ENCODE measurements at regions not wholly inside any gene's neighbourhood (a gene's known extent, or its start where the extent isn't known, plus 50 kb on each side); places are given as distances from the start of the nearest gene placed in this dataset.

DNA sequence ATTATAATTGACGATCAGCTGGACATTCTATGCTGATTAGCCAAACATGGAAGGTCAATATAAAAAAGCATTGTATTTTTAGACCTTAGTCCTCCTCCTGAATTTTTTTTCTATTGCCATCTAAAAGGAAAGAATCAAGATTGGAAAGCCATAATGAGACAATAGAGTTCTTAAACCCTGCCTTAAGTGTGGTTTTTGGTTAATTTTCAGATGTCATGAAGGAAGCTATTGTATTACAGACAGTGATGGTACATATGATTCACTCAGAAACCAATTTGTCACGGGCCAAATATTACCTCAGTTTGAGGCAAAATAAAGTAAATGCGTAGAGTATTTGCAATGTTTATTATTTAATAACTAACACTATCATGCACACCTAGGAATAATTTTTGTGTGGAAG lies 1164.0 kb upstream of the RAG2 start:
- no peak for DNase-seq (ENCODE audit: low spot score)

DNA sequence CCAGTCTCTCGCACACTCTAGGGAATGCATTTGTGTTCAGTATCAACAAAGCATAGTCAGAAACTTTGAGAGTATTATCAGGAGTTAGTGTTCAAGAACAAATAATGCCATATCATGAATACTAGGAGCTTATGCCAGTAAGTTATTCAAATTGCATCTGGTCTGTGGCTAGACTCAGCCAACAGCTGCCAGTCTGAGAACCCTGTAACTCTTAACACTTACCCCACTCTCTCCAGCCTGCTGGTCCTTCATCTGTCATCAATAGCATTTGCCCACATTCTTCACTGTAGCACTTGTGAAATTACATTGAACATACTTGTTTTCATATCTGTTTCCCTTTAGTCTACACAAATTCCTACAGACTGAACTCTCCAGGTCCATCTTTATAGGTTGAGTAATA lies 1157.5 kb upstream of the RAG2 start:
- no peak for DNase-seq (ENCODE audit: low spot score)

DNA sequence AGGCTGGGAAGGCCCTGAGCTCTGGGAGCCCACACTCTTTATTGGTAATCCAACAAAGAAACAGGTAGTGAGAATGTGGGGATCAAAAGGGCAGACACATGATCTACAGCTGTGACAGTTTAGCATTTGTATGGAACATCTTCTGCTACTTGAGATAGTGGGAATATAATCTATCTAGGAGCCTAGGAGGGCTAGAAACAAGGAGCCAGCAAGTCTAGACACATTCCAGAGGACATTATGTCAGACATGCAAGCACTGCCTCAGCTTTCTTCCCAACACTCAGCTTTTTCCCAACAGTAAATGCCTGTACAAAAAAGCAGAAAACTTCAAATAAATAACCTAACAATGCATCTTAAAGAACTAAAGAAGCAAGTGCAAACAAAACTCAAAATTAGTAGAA lies 1150.6 kb upstream of the RAG2 start:
- DNase-seq (ENCODE audit: low spot score) = no peak

DNA sequence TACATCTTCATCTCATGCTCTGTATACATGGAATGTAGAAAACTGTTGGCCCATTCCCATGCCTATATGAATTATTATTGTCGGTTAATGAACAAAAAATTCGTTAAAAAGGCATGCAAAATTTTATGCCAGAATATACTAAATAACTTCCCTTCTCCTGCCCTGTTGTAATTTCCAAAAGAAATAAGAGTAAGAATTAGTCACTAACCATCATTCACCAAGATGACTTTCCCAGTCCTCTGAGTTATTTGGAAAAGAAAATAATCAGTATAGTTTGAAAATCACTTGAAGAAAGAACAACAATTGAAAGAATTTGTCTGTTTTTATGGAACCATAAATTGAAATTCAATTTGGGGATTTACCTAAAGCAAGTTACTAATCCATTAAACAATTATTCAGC lies 1149.1 kb upstream of the RAG2 start:
- DNase-seq (ENCODE audit: low spot score) = no peak

DNA sequence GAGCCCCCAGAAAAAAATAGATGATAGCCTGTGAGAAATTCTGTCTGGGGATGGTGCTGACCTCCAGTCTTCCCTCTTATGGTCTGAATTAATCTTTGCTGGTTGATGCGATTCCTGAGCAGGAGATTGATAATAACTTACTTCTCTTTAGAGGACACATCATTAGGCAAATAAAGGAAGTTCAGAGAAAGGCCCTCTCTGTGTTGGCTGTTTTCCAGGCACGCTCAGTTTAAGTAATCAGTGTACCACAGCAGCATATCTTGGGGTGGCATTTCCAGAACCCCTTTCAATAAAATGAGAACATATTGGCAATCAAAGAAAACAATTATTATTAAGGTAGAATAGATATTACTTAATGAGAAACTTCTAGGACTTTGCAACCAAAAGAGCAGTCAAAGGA lies 1129.3 kb upstream of the RAG2 start:
- DNase-seq (ENCODE audit: low spot score) = no peak

DNA sequence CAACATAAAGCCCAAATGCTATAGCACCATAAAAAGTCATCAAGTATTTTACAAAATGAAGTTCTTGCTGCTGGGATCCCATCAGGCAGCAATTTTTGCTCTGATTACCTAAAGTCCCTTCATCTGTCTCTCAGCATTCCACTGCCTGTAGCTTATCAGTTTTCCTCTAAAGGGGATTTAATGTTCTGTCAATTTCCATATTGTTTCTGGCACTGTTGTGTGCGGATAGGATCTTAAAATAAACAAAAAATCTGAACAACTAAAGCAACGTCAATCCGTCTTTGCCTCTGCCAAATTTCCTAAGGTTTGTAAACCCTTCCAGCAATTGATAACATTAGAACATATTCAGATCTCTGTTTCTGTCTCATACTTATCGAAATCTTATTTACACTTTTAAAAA lies 1126.3 kb upstream of the RAG2 start:
- DNase-seq (ENCODE audit: low spot score) = no peak

DNA sequence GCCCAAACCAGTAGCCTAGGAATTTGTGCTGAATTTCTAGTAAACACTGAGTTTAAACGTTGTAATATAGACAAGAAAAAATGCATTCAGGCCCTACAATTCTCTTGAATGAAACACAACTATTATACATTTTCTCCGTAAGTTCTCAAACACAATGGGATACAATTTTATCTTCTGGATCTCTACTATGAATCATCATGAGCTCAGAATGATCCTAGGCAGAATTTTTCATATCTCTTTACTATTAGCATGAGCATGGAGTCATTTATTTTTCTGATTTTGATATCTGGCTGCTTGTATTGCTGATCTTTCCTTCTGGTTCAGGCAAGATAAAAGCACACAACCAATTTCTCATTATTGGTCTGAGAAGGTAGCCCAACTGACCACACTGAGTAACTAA lies 1123.4 kb upstream of the RAG2 start:
- no peak for DNase-seq (ENCODE audit: low spot score)

DNA sequence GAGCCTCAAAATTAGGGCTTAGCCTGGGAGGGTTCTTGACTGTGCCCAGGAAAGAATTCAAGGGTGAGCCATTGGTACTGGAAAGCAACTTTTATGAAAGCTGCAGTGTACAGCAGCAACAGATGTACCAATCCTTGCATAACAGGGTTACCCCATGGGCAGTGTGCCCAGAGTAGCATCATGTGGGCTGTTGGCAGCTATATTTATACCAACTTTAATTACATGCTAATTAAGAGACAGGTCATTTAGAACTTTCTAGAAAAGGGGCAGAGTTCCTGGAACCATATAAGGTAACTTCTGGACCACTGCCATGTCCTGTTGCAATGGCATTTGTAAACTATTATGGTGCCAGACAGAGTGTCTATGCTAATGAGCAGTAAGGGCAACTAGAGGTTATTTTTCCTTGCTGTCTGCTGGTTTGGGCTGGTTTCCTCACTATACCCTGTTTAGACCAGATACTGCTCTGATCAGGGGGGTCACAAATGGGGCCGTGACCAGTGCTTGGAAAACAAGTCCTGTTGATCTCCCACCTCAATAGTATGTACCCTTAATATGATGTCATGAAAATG lies 1120.5 kb upstream of the RAG2 start:
- no peak for DNase-seq (ENCODE audit: low spot score)

DNA sequence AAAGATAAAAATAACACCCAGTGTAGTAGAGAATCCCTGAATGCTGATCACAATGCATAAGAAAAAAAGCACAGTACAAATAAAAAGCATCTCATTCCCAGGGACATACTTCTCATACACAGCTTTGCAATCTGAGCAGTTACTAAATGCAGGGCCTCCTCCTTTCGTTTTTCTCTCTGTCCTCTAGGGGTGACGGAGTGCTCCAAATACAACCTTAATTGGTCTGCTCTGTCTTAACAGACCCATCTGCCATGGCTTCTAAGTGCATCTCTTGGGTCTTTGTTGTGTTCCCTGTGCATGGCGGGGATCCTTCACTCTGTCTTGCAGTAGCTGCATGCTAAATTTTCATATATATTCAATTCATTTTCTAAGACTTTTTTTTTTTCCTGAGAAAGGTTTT lies 1114.2 kb upstream of the RAG2 start:
- DNase-seq (ENCODE audit: low spot score) = peak; percentile 20

DNA sequence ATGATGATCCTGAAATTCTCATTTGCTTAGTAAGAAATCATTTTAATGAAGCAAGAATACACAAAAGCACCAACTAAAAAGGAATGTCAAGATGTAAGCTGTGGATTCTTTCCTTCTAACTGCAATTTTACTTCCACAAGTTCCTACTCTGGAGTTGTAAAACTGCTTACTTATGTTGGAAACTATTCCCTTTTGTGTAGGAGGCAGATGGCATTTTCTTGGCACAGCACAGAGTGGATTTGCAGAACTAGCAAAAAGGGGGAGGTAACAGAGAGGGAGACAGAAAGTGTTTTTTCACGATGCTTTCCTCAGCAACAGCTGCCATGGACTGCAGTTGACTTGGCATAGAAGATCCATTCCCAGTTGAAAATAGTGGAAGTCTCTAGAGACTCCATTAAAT lies 1112.0 kb upstream of the RAG2 start:
- DNase-seq (ENCODE audit: low spot score) = no peak

DNA sequence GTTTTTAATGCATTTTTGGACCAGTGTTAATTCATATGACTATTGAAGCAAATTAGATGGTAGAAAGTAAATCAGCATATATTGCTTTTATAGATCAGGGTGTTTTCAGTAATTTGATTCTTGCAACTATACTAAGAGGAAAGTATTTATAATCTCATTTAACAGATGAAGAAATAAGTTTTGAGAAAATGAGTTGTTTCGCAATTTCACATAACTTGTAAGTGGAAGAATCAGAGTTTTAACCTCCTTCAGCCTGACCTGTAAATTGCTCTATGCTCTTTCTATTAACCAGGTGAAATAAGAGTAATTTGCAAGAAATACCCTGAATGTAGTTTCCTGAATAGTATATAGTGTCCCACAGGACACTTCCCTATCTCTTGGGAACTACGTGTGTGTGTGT lies 1106.8 kb upstream of the RAG2 start:
- no peak for DNase-seq (ENCODE audit: low spot score)

DNA sequence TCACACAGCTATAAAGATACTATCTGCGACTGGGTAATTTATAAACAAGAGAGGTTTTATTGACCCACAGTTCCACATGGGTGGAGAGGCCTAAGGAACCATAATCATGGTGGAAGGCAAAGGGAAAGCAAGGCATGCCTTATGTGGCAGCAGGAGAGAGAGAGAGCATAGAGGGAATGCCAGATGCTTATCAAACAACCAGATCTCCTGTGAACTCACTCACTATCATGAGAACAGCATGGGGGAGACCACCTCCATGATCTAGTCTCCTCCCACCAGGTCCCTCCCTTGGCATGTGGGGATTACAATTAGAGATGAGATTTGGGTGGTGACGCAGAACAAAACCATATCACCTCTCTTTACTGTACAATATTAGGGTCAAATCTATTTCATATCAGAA lies 1101.6 kb upstream of the RAG2 start:
- no peak for DNase-seq (ENCODE audit: low spot score)

DNA sequence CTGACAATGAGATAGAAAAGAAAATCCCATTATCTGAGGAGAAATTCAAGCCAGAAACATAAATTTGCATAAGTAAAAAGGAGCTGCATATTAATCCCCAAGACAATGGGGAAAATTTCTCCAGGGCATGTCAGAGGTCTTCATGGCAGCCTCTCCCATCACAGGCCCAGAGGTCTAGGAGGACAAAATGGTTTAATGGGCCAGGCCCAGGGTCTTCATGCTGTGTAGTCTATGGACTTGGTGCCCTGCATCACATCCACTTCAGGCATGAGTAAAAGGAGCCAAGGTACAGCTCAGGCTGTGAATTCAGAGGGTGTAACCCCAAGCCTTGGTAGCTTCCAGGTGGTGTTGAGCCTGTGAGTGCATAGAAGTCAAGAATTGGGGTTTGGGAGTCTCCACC lies 1097.2 kb upstream of the RAG2 start:
- no peak for DNase-seq (ENCODE audit: low spot score)

DNA sequence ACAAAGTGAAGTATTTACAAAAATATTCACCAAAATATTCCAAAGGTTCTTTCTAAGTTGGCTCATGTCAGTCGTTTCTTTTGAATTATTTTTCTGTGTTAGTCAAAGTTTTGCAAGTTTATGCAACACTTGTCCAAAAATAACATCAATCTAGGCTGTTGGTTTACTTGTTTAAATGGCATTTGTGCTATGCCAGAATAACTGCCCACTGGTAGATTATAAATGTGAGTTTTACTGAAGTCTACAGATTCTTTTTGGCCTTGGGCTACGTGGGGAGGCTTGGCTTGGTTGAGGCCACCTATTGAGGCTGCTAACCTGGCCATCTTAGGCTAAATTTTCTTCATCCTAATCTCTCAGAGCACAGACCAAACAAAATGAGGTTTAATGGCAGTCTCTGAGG lies 1091.9 kb upstream of the RAG2 start:
- no peak for DNase-seq (ENCODE audit: low spot score)

DNA sequence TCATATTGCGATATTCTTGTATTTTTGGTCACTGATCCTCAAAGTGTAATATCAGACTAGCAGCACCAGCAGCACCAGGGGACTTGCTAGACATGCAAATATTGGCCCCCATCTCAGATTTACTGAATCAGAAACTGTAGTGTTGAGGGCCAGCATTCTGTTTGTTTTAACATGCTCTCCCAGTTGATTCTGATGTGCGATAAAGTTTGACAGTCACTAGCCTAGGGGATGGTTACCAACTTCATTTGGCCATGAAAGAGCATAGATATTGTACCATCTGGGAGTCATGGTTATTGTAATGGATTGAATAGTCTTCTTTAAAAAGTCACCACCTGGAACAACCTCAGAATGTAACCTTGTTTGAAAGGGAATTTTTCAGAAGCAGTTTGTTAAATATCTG lies 1090.4 kb upstream of the RAG2 start:
- no peak for DNase-seq (ENCODE audit: low spot score)

DNA sequence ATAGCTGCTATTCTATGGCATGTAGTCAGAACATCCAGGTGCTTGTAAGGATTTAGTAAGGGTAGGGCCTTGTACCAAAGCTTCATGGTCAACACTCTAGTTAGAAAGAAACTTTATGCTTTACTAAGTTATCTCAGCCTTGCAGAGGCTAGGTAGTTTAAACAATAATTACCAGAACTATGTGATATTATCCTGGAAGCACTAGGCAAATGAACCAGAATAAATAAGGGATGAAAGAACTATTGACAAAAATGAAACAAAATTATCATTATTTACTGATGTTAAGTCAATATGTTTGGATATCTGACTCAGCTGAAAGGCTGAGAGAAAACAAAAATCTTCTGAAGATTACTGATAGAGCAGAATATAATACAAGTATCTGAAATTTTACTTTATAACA lies 1089.1 kb upstream of the RAG2 start:
- DNase-seq (ENCODE audit: low spot score) = no peak

DNA sequence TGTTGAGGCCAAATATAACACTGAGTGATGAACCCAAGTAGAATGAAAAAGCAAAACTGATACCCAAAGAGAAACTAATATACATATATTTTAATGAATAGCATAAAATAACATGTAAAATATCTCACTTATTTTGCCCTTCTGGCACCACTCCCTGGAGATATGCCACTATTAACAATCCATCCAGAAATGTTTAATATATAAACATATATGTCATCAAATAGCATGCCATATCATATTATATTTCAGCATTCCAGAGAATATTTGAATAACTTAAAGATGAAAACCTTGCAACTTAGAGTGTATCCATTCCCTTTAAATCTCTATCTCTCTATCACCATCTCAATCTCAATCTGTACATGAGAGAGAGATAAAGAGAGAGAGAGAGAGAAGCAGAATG lies 1073.3 kb upstream of the RAG2 start:
- no peak for DNase-seq (ENCODE audit: low spot score)

DNA sequence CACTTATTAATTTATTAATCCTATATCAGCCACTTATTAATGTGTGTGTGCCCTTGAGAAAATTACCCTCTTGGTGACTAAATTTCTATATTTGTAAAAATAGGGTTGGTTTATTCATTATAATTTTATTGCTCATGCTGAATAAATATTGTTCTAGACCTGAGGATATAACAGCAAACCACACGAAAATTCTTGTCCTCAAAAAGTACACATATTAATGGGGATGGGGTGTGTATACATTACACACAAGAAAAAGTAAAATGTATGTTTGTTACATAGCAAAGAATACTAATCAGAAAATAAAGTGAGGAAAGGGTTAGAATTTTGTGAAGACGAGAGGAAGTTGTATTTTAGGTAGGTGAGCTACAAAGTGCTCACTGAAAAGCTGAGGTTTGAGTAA lies 1068.9 kb upstream of the RAG2 start:
- DNase-seq (ENCODE audit: low spot score) = no peak

DNA sequence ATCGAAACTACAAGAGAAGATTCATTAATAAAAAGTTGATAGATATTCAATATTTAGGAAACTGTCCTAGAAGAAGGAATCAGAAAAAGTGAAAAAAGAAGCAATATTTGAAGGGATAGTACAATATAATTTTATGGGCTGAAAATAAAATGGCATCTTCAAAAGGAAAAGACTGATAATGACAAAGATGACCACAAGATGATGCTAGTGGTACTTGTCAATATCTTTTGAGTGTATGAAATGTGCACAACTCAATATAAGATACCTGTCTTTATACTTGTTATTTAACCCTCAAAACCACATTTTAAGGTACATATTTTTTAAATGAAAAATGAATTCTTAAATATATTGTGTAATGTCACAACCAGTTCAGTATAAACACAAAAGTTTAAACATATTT lies 1059.6 kb upstream of the RAG2 start:
- DNase-seq (ENCODE audit: low spot score) = peak; percentile 5

DNA sequence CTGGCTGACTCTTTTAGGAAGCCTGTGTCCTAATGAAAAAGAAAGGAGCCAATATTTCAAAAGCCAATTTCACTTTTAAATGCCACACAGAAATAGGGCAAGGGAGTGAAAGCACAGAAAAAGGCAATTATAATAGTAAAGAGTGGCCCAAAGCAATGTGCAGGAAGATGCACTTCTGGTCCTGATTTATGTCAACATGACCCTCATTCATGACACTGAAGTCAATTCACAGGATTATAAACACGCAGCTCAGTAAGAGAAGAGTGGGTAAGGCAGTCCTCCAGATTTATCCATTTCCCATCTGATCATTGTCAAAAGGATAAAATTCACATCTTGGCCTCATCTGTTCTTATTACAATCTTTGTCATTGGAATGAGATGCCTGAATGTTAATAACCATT lies 1049.7 kb upstream of the RAG2 start:
- no peak for DNase-seq (ENCODE audit: low spot score)

DNA sequence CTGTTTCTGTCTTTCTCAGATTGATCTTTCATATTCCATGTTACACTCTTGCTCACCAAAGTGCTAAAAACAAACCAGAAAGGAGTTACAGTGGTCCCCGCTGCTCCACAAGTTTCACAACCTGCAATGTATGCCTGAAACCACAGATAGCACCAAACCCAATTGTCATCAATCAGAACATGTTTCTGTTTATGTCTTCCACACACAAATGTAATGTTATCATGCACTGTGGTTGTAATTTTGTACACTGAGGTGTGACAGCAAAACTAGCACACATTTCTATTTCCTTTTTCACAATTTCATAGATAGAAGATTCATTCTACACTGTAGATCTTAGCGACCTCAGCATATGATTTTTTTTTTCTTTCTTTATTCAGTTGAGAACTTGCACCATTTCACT lies 1045.9 kb upstream of the RAG2 start:
- DNase-seq (ENCODE audit: low spot score) = no peak

DNA sequence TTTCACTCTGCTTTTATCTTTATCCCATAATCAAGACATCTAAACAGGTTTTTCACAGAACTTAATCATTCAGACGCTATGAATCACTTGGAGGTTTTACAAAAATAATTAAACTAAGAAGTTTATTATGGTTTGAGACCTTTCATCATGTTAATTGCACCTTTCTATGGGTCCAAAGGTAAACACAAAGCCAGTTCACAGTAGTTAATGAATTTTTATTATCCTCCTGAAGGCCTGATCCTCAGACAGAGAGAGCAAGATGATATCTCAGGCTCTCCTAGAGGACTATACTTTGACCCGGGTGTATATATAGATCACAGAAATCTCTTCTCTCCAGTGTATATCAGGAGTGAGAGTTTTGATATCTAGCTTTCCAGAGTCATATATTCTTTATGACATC lies 1044.3 kb upstream of the RAG2 start:
- no peak for DNase-seq (ENCODE audit: low spot score)

DNA sequence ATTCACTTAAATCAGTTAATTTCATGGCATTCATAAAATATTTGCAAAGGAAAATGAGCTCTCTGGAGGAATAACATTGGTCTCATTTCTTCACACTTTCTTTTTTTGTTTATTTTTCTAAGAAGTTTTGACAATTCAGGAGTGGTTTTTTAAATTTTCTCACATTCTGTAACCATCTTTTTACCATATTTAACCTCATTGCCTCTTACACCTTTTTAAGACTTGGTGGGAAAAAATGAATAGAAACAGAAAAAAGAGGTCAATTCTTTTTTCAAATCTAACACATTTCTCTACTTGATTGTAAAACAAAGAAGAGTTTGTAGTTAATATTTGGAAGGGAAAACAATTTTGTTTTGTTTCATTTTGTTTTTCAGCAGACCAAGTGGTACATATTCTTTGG lies 1034.7 kb upstream of the RAG2 start:
- DNase-seq (ENCODE audit: low spot score) = no peak

DNA sequence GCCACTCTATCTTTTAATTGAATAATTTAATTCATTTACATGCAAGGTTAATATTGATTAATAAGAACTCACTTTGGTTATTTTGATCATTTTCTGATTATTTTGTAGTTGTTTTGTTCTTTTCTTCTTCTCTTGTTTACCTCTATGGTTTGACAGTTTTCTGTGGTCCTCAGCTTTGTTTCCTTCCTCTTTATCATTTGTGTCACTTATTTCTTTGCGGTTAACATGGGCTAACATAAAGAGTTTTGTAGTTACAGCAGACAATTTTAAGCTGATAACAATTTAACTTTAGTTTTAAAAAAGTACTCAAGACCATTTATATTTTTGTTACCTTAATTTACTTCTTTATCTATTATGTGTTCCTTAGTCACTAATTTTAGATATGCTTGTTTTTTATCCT lies 1032.8 kb upstream of the RAG2 start:
- no peak for DNase-seq (ENCODE audit: low spot score)

DNA sequence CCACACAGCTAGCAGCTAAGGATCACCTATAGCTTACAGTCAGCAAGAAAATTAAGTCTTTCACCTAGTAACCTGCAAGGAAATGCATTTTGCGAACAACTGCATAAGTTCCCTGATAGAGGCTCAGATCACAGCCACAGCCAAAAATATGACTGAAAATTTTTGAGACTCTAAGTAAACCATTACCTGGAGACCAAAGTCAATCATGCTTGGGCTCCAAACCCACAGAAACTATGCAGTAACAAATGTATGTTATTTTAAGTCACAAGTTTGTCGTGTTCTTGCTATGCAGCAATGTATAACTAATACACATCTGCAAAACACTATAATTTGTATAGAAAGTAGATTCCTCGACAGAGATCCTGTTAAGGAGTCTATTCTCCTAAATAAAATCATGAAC lies 1025.7 kb upstream of the RAG2 start:
- no peak for DNase-seq (ENCODE audit: low spot score)
